GM13977 (cell line): ENCODE measurements at regions not wholly inside any gene's neighbourhood (a gene's known extent, or its start where the extent isn't known, plus 50 kb on each side); places are given as distances from the start of the nearest gene placed in this dataset.

Experiments
- DNase-seq: peaks from one replicate; pipeline ENCODE4 v3.0.0; 2012; ENCODE audit warnings: low spot score
- CTCF ChIP-seq: IDR thresholded peaks from 2 replicates; pipeline ENCODE4 v1.5.1; 2012; ENCODE audit warnings: mild to moderate bottlenecking, control low read depth; ENCODE audit not compliant: insufficient read depth; ENCODE audit errors: extremely low read depth, missing control alignments
- in situ Hi-C: fragments of 300-500 bp; cut with MboI; formaldehyde crosslinking; loops from one replicate; pipeline ENCODE4 v1.12.0; 2022; ENCODE audit warnings: low sequenced_read_pairs, low pct_unique_long_range_greater_than_20kb, mixed read lengths, inconsistent platforms; ENCODE audit not compliant: unreplicated experiment

- DNase-seq: no peak
- TF ChIP-seq CTCF: no peak
- in situ Hi-C loops: no loop called here
Observed at GRCh38 chr10:84837041-84837812, 508.8 kb downstream of the CCSER2 start.

GRCh38 chr10:84837877-84838276, 509.5 kb downstream of the CCSER2 start:
- no peak for DNase-seq
- TF ChIP-seq CTCF: no peak
- in situ Hi-C loops: no loop called here

GRCh38 chr10:84838851-84839250, 510.5 kb downstream of the CCSER2 start:
- no peak for DNase-seq
- in situ Hi-C loops: no loop called here
- TF ChIP-seq CTCF: no peak

GRCh38 chr10:84842593-84842992, 514.2 kb downstream of the CCSER2 start:
- TF ChIP-seq CTCF: no peak
- DNase-seq: no peak
- in situ Hi-C loops: no loop called here

- DNase-seq: no peak
- in situ Hi-C loops: no loop called here
- no peak for TF ChIP-seq CTCF
Observed at GRCh38 chr10:84844461-84844860, 516.1 kb downstream of the CCSER2 start.

GRCh38 chr10:84845628-84846261, 517.4 kb downstream of the CCSER2 start:
- in situ Hi-C loops: no loop called here
- DNase-seq: no peak
- peak; percentile 21 for TF ChIP-seq CTCF
